NT2/D1 (cell line): ENCODE measurements at regions not wholly inside any gene's neighbourhood (a gene's known extent, or its start where the extent isn't known, plus 50 kb on each side); places are given as distances from the start of the nearest gene placed in this dataset.

Experiments
- SUZ12 ChIP-seq: IDR thresholded peaks from 2 replicates; pipeline ENCODE4 v1.6.1; 2011; ENCODE audit not compliant: insufficient read length, insufficient read depth; ENCODE audit errors: extremely low read depth
- YY1 ChIP-seq: IDR thresholded peaks from 2 replicates; pipeline ENCODE4 v1.6.1; 2011; ENCODE audit not compliant: insufficient read length, insufficient read depth
- ZNF274 ChIP-seq: IDR thresholded peaks from 2 replicates; pipeline ENCODE4 v1.6.1; 2011; ENCODE audit warnings: mild to moderate bottlenecking, low read depth, low read length

DNA sequence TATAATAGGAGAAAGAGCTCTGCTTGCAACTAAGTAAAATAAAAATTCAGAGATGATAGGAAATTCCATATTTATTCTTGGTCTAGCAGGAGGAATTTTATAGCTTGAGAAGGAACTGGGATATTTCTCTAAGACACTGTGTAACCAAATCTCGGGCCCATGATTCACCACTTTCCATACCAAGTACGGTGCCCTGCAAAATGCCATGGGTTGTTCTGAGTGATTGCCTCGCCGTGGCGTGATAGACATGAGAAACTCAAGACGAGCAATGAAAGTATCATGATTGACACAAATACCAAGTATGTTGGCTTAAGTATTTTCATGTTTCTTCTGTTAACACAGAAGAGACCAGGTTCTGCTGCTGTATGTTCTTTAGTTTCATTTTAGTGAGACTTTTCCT is 167.2 kb downstream of the LMO4 start:
- TF ChIP-seq YY1 (no peak), SUZ12 (no peak), ZNF274 (no peak)
